IMR-90 (cell line): ENCODE measurements at regions not wholly inside any gene's neighbourhood (a gene's known extent, or its start where the extent isn't known, plus 50 kb on each side); places are given as distances from the start of the nearest gene placed in this dataset.

Source experiments
- BHLHE40 ChIP-seq: fragments of 150-350 bp; IDR thresholded peaks from 2 replicates; pipeline ENCODE4 v1.6.1; 2016; ENCODE audit warnings: mild to moderate bottlenecking, low read depth, low read length
- CEBPB ChIP-seq: IDR thresholded peaks from 2 replicates; pipeline ENCODE4 v1.6.1; 2012; ENCODE audit warnings: low read depth, low read length, improper control_type of control experiment
- CTCF ChIP-seq: conservative IDR thresholded peaks from 2 replicates; pipeline ENCODE4 v1.5.1; 2012; ENCODE audit warnings: mild to moderate bottlenecking, low read depth, low read length, improper control_type of control experiment
- ELK1 ChIP-seq: fragments of 150-350 bp; IDR thresholded peaks from 2 replicates; pipeline ENCODE4 v1.6.1; 2016; ENCODE audit warnings: low read depth, mild to moderate bottlenecking, low read length, moderate library complexity, borderline replicate concordance
- MXI1 ChIP-seq: IDR thresholded peaks from 2 replicates; pipeline ENCODE4 v1.6.1; 2012; ENCODE audit warnings: low read depth, mild to moderate bottlenecking, low read length, moderate library complexity, borderline replicate concordance
- POLR2A ChIP-seq: IDR thresholded peaks from 2 replicates; pipeline ENCODE4 v1.6.1; 2012; ENCODE audit warnings: mild to moderate bottlenecking, low read depth, low read length
- RAD21 ChIP-seq: IDR thresholded peaks from 2 replicates; pipeline ENCODE4 v1.6.1; 2012; ENCODE audit warnings: low read length, improper control_type of control experiment
- RCOR1 ChIP-seq: IDR thresholded peaks from 2 replicates; pipeline ENCODE4 v1.6.1; 2012; ENCODE audit warnings: mild to moderate bottlenecking, low read length, improper control_type of control experiment; ENCODE audit not compliant: insufficient replicate concordance
- RFX5 ChIP-seq: IDR thresholded peaks from 2 replicates; pipeline ENCODE4 v1.8.0; 2012; ENCODE audit warnings: low read depth, mild to moderate bottlenecking, low read length, moderate library complexity
- SMC3 ChIP-seq: fragments of 150-350 bp; IDR thresholded peaks from 2 replicates; pipeline ENCODE4 v1.6.1; 2016; ENCODE audit warnings: low read depth, mild to moderate bottlenecking, antibody characterized with exemption, low read length, moderate library complexity
- USF2 ChIP-seq: fragments of 150-350 bp; IDR thresholded peaks from 2 replicates; pipeline ENCODE4 v1.6.1; 2017; ENCODE audit warnings: mild to moderate bottlenecking, antibody characterized with exemption, low read length, low read depth

- TF ChIP-seq RAD21 (no peak), USF2 (no peak), CTCF (no peak), POLR2A (no peak), RCOR1 (no peak), ELK1 (no peak), RFX5 (no peak), MXI1 (no peak), CEBPB (no peak), BHLHE40 (no peak), SMC3 (no peak)
Observed at GRCh38 chr14:80078501-80078900, 132.8 kb downstream of the DIO2 start.
